SK-N-SH (cell line): ENCODE measurements at regions not wholly inside any gene's neighbourhood (a gene's known extent, or its start where the extent isn't known, plus 50 kb on each side); places are given as distances from the start of the nearest gene placed in this dataset.

ENCODE experiments used
- CHD2 ChIP-seq: fragments of 150-350 bp; IDR thresholded peaks from 2 replicates; pipeline ENCODE4 v1.6.1; 2018; ENCODE audit warnings: low read length; ENCODE audit not compliant: partially characterized antibody
- EP300 ChIP-seq, 2 experiments: IDR thresholded peaks; 2 replicates each; pipeline versions ENCODE4 v1.4.0 to v1.6.1; 2012; ENCODE audit warnings: borderline replicate concordance in 1 of 2, low read depth in 1 of 2, low read length in 1 of 2
- EZH2phosphoT487 ChIP-seq: fragments of 200-600 bp; sonication (generic); IDR thresholded peaks from 2 replicates; pipeline ENCODE4 v1.6.1; 2017; ENCODE audit warnings: low read depth, mixed run types, mild to moderate bottlenecking, antibody characterized with exemption, moderate library complexity, borderline replicate concordance
- FOSL2 ChIP-seq: IDR thresholded peaks from 2 replicates; pipeline ENCODE4 v1.4.0; 2012; ENCODE audit warnings: low read depth, mild to moderate bottlenecking, moderate library complexity, borderline replicate concordance
- FOXJ3 ChIP-seq: sonication (generic); formaldehyde crosslinking; IDR thresholded peaks from 2 replicates; pipeline ENCODE4 v1.5.1; 2020; ENCODE audit warnings: mild to moderate bottlenecking, missing genetic modification reagents
- FOXM1 ChIP-seq: IDR thresholded peaks from 2 replicates; pipeline ENCODE4 v1.4.0; 2012; ENCODE audit warnings: low read depth, mild to moderate bottlenecking
- JUND ChIP-seq: IDR thresholded peaks from 2 replicates; pipeline ENCODE4 v1.4.0; 2012
- MXI1 ChIP-seq: IDR thresholded peaks from 2 replicates; pipeline ENCODE4 v1.6.1; 2012; ENCODE audit warnings: mild to moderate bottlenecking, low read depth, low read length, improper control_type of control experiment
- POLR2AphosphoS5 ChIP-seq: IDR thresholded peaks from 2 replicates; pipeline ENCODE4 v1.6.1; 2012; ENCODE audit warnings: low read depth, low read length
- SIN3A ChIP-seq: IDR thresholded peaks from 2 replicates; pipeline ENCODE4 v1.6.1; 2012; ENCODE audit warnings: low read depth, mild to moderate bottlenecking, low read length, moderate library complexity, borderline replicate concordance
- YY1 ChIP-seq: IDR thresholded peaks from 2 replicates; pipeline ENCODE4 v1.4.0; 2012; ENCODE audit warnings: low read depth, mild to moderate bottlenecking
- TF ChIP-seq, protein P1 (sequence below): fragments of 200-600 bp; sonication (generic); IDR thresholded peaks from 2 replicates; pipeline ENCODE4 v1.6.1; 2017; ENCODE audit warnings: antibody characterized with exemption, mild to moderate bottlenecking, moderate library complexity
- TF ChIP-seq, protein P2 (sequence below): IDR thresholded peaks from 2 replicates; pipeline ENCODE4 v1.6.1; 2012; ENCODE audit warnings: mild to moderate bottlenecking, low read depth, low read length, moderate library complexity
- TF ChIP-seq, protein P3 (sequence below): IDR thresholded peaks from 2 replicates; pipeline ENCODE4 v1.4.0; 2012; ENCODE audit warnings: low read depth, borderline replicate concordance

DNA sequence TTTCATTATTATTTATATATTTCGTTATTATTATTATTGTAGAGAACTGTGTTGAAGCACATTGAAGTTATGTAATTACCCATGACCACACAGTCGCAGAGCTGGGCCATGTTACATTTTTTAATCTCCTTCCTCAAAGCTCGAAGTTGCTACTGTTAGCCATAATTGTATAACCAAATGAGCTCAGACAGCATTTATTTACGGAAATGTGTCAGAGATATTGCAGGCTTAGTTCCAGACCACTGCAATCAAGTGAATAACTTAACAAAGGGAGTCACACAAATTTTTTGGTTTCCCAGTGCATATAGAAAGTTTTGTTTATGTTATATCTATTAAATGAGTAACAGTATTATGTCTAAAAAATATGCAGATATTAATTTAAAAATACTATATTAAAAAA is 147.1 kb upstream of the SLITRK1 start:
- TF ChIP-seq MXI1 (no peak), CHD2 (no peak), EP300 (IDR thresholded peaks at IDR 0.05; ENCODE audit: borderline replicate concordance in 1 of 2, low read depth in 1 of 2, low read length in 1 of 2) (no peak), SIN3A (no peak), POLR2AphosphoS5 (no peak), JUND (no peak), EZH2phosphoT487 (no peak), FOXJ3 (CRISPR knock-in tag) (no peak), YY1 (no peak), FOXM1 (no peak), FOSL2 (no peak)
- TF ChIP-seq, protein P1, sequence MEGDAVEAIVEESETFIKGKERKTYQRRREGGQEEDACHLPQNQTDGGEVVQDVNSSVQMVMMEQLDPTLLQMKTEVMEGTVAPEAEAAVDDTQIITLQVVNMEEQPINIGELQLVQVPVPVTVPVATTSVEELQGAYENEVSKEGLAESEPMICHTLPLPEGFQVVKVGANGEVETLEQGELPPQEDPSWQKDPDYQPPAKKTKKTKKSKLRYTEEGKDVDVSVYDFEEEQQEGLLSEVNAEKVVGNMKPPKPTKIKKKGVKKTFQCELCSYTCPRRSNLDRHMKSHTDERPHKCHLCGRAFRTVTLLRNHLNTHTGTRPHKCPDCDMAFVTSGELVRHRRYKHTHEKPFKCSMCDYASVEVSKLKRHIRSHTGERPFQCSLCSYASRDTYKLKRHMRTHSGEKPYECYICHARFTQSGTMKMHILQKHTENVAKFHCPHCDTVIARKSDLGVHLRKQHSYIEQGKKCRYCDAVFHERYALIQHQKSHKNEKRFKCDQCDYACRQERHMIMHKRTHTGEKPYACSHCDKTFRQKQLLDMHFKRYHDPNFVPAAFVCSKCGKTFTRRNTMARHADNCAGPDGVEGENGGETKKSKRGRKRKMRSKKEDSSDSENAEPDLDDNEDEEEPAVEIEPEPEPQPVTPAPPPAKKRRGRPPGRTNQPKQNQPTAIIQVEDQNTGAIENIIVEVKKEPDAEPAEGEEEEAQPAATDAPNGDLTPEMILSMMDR: no peak
- TF ChIP-seq, protein P2, sequence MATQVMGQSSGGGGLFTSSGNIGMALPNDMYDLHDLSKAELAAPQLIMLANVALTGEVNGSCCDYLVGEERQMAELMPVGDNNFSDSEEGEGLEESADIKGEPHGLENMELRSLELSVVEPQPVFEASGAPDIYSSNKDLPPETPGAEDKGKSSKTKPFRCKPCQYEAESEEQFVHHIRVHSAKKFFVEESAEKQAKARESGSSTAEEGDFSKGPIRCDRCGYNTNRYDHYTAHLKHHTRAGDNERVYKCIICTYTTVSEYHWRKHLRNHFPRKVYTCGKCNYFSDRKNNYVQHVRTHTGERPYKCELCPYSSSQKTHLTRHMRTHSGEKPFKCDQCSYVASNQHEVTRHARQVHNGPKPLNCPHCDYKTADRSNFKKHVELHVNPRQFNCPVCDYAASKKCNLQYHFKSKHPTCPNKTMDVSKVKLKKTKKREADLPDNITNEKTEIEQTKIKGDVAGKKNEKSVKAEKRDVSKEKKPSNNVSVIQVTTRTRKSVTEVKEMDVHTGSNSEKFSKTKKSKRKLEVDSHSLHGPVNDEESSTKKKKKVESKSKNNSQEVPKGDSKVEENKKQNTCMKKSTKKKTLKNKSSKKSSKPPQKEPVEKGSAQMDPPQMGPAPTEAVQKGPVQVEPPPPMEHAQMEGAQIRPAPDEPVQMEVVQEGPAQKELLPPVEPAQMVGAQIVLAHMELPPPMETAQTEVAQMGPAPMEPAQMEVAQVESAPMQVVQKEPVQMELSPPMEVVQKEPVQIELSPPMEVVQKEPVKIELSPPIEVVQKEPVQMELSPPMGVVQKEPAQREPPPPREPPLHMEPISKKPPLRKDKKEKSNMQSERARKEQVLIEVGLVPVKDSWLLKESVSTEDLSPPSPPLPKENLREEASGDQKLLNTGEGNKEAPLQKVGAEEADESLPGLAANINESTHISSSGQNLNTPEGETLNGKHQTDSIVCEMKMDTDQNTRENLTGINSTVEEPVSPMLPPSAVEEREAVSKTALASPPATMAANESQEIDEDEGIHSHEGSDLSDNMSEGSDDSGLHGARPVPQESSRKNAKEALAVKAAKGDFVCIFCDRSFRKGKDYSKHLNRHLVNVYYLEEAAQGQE: no peak
- TF ChIP-seq, protein P3, sequence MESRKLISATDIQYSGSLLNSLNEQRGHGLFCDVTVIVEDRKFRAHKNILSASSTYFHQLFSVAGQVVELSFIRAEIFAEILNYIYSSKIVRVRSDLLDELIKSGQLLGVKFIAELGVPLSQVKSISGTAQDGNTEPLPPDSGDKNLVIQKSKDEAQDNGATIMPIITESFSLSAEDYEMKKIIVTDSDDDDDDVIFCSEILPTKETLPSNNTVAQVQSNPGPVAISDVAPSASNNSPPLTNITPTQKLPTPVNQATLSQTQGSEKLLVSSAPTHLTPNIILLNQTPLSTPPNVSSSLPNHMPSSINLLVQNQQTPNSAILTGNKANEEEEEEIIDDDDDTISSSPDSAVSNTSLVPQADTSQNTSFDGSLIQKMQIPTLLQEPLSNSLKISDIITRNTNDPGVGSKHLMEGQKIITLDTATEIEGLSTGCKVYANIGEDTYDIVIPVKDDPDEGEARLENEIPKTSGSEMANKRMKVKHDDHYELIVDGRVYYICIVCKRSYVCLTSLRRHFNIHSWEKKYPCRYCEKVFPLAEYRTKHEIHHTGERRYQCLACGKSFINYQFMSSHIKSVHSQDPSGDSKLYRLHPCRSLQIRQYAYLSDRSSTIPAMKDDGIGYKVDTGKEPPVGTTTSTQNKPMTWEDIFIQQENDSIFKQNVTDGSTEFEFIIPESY: no peak
